Calu3 (cell line): ENCODE measurements at regions not wholly inside any gene's neighbourhood (a gene's known extent, or its start where the extent isn't known, plus 50 kb on each side); places are given as distances from the start of the nearest gene placed in this dataset.

Experiments
- BruUV-seq: library from RNA; stranded (reverse); fragments of 400-500 nt; replicated peaks from 2 replicates; lab custom pipeline; 2021; lab: Mats Ljungman, UMichigan
- CTCF ChIA-PET: fragments of 300-600 bp; sonication (Branson Sonifier 250); formaldehyde crosslinking; loops from one replicate; lab custom pipeline; 2022; ENCODE audit warnings: antibody characterized with exemption; lab: Charles Lee
- DNase-seq: peaks from one replicate; pipeline ENCODE4 v3.0.0; 2022
- H3K27ac Mint-ChIP-seq: one replicate; pipeline ENCODE4 v1.8.0; 2022; ENCODE audit warnings: mixed read lengths; ENCODE audit not compliant: unreplicated experiment
- H3K27me3 Mint-ChIP-seq: one replicate; pipeline ENCODE4 v1.8.0; 2022; ENCODE audit warnings: mixed read lengths; ENCODE audit not compliant: unreplicated experiment
- H3K36me3 Mint-ChIP-seq: one replicate; pipeline ENCODE4 v1.8.0; 2022; ENCODE audit warnings: mild to moderate bottlenecking, moderate library complexity, mixed read lengths; ENCODE audit not compliant: insufficient read depth, unreplicated experiment
- H3K4me1 Mint-ChIP-seq: one replicate; pipeline ENCODE4 v1.8.0; 2022; ENCODE audit warnings: mild to moderate bottlenecking, low read depth, mixed read lengths; ENCODE audit not compliant: unreplicated experiment
- H3K4me3 Mint-ChIP-seq: one replicate; pipeline ENCODE4 v1.8.0; 2022; ENCODE audit warnings: mild to moderate bottlenecking, low read depth, moderate library complexity, mixed read lengths; ENCODE audit not compliant: unreplicated experiment
- H3K9me3 Mint-ChIP-seq: one replicate; pipeline ENCODE4 v1.8.0; 2022; ENCODE audit warnings: low read depth, mixed read lengths; ENCODE audit not compliant: unreplicated experiment
- intact Hi-C: fragments of 100-400 bp; cut with micrococcal nuclease; formaldehyde crosslinking; loops from one replicate; pipeline ENCODE4 v1.10.0; 2022; ENCODE audit not compliant: unreplicated experiment
- TF ChIP-seq, protein P1 (sequence below): fragments of 200-600 bp; IDR thresholded peaks from one replicate; pipeline ENCODE4 v1.8.0; 2022; ENCODE audit warnings: antibody characterized with exemption; ENCODE audit not compliant: unreplicated experiment

DNA sequence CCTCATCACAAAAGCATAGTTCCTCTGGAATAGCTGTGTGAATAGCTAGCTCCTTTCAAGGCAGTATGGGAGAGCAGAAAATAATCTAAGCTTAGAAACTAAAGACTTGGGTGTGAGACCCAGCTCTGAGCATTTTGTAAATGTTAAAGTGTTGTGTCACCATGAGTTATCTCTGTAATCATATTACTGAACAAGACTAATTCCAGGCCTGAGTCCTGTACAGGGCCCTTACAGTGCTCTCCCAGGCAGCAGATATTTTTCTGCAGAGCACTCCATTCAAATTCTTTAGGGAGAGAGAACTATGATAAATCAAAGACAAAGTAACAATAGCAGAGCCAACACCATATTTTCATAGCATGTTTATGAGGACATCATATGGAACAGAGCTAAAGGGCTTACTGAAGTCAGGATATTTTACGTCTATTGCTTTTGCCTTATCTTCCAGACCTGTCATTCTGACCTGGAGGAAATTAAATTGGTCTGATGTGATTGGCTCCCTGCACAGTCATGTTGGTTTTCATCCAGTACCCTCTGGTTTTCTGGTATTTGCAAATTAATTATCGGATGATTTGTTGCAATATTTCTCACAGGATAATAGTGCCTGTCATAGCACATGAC is 172.6 kb upstream of the PPP2R3A start:
- intact Hi-C loops, result no loop called here
- no peak overlapping the region for H3K4me3 Mint-ChIP-seq
- no peaks in the 10 kb centered on the region for H3K4me1 Mint-ChIP-seq
- BruUV-seq, result no TSS peak
- TF ChIP-seq, protein P1, sequence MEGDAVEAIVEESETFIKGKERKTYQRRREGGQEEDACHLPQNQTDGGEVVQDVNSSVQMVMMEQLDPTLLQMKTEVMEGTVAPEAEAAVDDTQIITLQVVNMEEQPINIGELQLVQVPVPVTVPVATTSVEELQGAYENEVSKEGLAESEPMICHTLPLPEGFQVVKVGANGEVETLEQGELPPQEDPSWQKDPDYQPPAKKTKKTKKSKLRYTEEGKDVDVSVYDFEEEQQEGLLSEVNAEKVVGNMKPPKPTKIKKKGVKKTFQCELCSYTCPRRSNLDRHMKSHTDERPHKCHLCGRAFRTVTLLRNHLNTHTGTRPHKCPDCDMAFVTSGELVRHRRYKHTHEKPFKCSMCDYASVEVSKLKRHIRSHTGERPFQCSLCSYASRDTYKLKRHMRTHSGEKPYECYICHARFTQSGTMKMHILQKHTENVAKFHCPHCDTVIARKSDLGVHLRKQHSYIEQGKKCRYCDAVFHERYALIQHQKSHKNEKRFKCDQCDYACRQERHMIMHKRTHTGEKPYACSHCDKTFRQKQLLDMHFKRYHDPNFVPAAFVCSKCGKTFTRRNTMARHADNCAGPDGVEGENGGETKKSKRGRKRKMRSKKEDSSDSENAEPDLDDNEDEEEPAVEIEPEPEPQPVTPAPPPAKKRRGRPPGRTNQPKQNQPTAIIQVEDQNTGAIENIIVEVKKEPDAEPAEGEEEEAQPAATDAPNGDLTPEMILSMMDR, result no peak
- DNase-seq, result no peak
- CTCF ChIA-PET, result no interaction called here
- H3K9me3 Mint-ChIP-seq, result no peaks in the 10 kb centered on the region
- no peaks in the 10 kb centered on the region for H3K36me3 Mint-ChIP-seq
- H3K27me3 Mint-ChIP-seq, result peaks cover 75% of the 10 kb centered on the region
- no peak overlapping the region for H3K27ac Mint-ChIP-seq

DNA sequence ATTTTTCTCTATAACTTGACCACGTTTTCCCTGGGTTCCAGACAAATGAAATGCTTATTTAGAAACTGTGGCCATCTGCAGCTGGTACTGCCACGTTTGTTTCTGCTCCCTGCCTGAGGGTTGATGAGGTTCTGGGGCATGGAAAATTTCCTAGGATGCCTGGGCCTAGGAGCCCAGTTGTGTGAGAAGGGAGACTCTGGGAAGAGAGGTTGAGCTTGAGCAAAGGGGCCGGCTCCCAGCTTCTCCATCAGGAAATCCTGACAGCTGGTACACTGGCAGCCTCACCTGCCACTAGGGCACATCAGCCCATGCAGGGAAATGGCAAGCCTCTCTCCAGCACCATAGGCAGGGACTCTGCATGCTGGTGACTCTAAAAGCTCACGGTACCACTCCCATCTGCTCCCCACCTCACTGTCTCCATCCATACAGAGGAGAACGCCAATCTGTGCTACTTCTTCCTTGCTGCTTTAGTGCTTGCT is 165.4 kb upstream of the PPP2R3A start:
- no TSS peak for BruUV-seq
- no peak for DNase-seq
- Mint-ChIP-seq H3K27ac (no peak overlapping the region), H3K9me3 (no peaks in the 10 kb centered on the region), H3K27me3 (peaks cover 93% of the 10 kb centered on the region), H3K4me3 (no peak overlapping the region), H3K4me1 (no peaks in the 10 kb centered on the region), H3K36me3 (no peaks in the 10 kb centered on the region)
- TF ChIP-seq, protein P1, result no peak
- intact Hi-C loops, result no loop called here
- CTCF ChIA-PET, result no interaction called here

DNA sequence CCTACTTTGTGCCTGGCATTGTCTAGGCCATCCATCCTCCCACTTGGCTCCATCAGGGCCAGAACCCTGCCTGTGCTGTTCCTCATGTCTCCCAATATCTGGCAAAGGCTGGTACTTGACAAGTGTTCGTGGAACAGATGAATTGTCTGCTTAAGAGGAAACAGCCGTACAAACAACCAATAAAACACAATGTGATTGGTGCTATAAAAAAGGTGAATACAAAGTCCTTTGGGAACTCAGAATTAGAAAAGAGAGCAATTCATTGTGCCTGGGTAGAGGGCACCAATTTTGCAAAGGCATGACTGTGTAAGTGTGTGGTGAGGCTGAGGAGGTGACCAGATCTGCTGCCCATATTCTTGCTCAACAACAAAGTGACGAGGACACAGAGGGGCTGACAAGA is 164.5 kb upstream of the PPP2R3A start:
- no peak overlapping the region for H3K27ac Mint-ChIP-seq
- no peak for DNase-seq
- no peak overlapping the region for H3K4me3 Mint-ChIP-seq
- TF ChIP-seq, protein P1, result no peak
- intact Hi-C loops, result no loop called here
- H3K4me1 Mint-ChIP-seq, result no peaks in the 10 kb centered on the region
- no peaks in the 10 kb centered on the region for H3K9me3 Mint-ChIP-seq
- CTCF ChIA-PET, result no interaction called here
- H3K36me3 Mint-ChIP-seq, result no peaks in the 10 kb centered on the region
- H3K27me3 Mint-ChIP-seq, result peaks cover 94% of the 10 kb centered on the region
- BruUV-seq, result no TSS peak

DNA sequence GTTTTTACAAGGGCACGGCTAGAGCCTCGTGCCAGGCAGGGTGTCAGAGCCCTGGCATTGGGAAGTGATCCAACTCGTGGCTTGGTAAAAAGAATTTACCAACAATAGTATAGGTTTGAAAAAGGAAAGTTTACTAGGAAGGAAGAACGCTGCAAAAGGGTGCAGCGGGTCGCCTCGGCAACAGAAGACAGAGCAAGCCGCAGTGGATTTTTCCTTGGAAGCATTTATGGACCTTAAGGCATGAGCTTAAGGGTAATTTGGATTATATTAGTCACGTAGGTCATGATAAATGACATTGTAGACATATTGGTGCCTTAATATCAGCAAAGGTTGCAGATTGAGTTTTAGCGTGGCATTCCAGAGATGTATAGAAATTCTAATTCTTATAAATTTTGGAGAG is 163.4 kb upstream of the PPP2R3A start:
- H3K36me3 Mint-ChIP-seq, result no peaks in the 10 kb centered on the region
- no peaks in the 10 kb centered on the region for H3K9me3 Mint-ChIP-seq
- BruUV-seq, result no TSS peak
- no peak overlapping the region for H3K4me3 Mint-ChIP-seq
- no peak for DNase-seq
- peaks cover 87% of the 10 kb centered on the region for H3K27me3 Mint-ChIP-seq
- no peaks in the 10 kb centered on the region for H3K4me1 Mint-ChIP-seq
- intact Hi-C loops, result no loop called here
- TF ChIP-seq, protein P1, result no peak
- CTCF ChIA-PET, result no interaction called here
- H3K27ac Mint-ChIP-seq, result no peak overlapping the region
